DND-41 (cell line): ENCODE measurements at regions not wholly inside any gene's neighbourhood (a gene's known extent, or its start where the extent isn't known, plus 50 kb on each side); places are given as distances from the start of the nearest gene placed in this dataset.

ENCODE experiments used
- EZH2 ChIP-seq: IDR thresholded peaks from 3 replicates; pipeline ENCODE4 v1.6.1; 2012; ENCODE audit warnings: borderline replicate concordance, low read depth, mild to moderate bottlenecking, moderate library complexity, low read length, inconsistent platforms; ENCODE audit not compliant: severe bottlenecking
- TF ChIP-seq, protein P1 (sequence below): IDR thresholded peaks from 2 replicates; pipeline ENCODE4 v1.5.1; 2012; ENCODE audit warnings: borderline replicate concordance, low read length, moderate library complexity, mild to moderate bottlenecking; ENCODE audit not compliant: poor library complexity, severe bottlenecking; ENCODE audit errors: extremely low read depth

DNA sequence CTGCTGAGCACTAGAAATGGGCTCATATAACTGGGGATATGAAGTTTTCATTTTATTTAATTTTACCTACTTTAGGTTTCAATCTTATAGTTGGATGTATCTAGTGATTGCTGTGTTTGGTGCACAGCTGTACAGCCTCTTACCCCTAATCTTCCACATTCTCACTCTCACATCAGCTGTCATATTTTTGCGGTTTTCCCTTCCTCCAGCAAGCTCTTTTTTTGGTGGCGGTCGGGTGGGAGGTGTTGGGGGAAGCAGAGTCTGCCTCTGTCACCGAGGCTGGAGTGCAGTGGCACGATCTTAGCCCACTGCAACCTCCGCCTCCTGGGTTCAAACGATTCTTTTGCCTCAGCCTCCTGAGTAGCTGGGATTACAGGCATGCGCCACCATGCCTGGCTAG, 445.1 kb upstream of the ISX start:
- TF ChIP-seq, protein P1, sequence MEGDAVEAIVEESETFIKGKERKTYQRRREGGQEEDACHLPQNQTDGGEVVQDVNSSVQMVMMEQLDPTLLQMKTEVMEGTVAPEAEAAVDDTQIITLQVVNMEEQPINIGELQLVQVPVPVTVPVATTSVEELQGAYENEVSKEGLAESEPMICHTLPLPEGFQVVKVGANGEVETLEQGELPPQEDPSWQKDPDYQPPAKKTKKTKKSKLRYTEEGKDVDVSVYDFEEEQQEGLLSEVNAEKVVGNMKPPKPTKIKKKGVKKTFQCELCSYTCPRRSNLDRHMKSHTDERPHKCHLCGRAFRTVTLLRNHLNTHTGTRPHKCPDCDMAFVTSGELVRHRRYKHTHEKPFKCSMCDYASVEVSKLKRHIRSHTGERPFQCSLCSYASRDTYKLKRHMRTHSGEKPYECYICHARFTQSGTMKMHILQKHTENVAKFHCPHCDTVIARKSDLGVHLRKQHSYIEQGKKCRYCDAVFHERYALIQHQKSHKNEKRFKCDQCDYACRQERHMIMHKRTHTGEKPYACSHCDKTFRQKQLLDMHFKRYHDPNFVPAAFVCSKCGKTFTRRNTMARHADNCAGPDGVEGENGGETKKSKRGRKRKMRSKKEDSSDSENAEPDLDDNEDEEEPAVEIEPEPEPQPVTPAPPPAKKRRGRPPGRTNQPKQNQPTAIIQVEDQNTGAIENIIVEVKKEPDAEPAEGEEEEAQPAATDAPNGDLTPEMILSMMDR: no peak
- no peak for TF ChIP-seq EZH2
